Endothelial cell of umbilical vein (primary cell): ENCODE measurements at regions not wholly inside any gene's neighbourhood (a gene's known extent, or its start where the extent isn't known, plus 50 kb on each side); places are given as distances from the start of the nearest gene placed in this dataset.

ENCODE experiments used
- CTCF ChIP-seq, 2 donors: IDR thresholded peaks; 1 replicate in 1 of 2; 2 replicates in 1 of 2; pipeline ENCODE4 v1.5.1; 2011; ENCODE audit warnings: low read length in 2 of 2, mild to moderate bottlenecking in 2 of 2, moderate library complexity in 2 of 2, control low read depth in 1 of 2, inconsistent platforms in 1 of 2, low read depth in 1 of 2; ENCODE audit not compliant: insufficient read depth in 1 of 2; ENCODE audit errors: extremely low read depth in 1 of 2
- EZH2 ChIP-seq: IDR thresholded peaks from 2 replicates; pipeline ENCODE4 v1.6.1; 2012; ENCODE audit warnings: borderline replicate concordance, low read depth, mild to moderate bottlenecking, moderate library complexity, low read length, inconsistent platforms; ENCODE audit not compliant: severe bottlenecking
- FOS ChIP-seq: IDR thresholded peaks from 2 replicates; pipeline ENCODE4 v1.6.1; 2011; ENCODE audit warnings: mild to moderate bottlenecking, low read length, moderate library complexity, borderline replicate concordance; ENCODE audit not compliant: insufficient read depth
- GATA2 ChIP-seq: IDR thresholded peaks from 2 replicates; pipeline ENCODE4 v1.7.0; 2011; ENCODE audit warnings: low read depth, mild to moderate bottlenecking, moderate library complexity, mixed read lengths, low read length; ENCODE audit not compliant: insufficient read length, insufficient read depth
- JUN ChIP-seq: IDR thresholded peaks from 2 replicates; pipeline ENCODE4 v1.6.1; 2011; ENCODE audit warnings: borderline replicate concordance, low read depth; ENCODE audit not compliant: insufficient read length, insufficient read depth
- MAX ChIP-seq: IDR thresholded peaks from 2 replicates; pipeline ENCODE4 v1.6.1; 2011; ENCODE audit not compliant: insufficient read depth, insufficient read length
- POLR2A ChIP-seq: IDR thresholded peaks from 2 replicates; pipeline ENCODE4 v1.6.1; 2012; ENCODE audit warnings: low read depth, mild to moderate bottlenecking, control low read depth, low read length
- POLR2AphosphoS5 ChIP-seq: IDR thresholded peaks from 2 replicates; pipeline ENCODE4 v1.6.1; 2012; ENCODE audit warnings: low read depth, mild to moderate bottlenecking, control low read depth, low read length, moderate library complexity; ENCODE audit not compliant: insufficient read depth

GRCh38 chr15:62278534-62278933, 113.4 kb upstream of the C2CD4B start:
- TF ChIP-seq CTCF (IDR thresholded peaks at IDR 0.05; ENCODE audit: extremely low read depth in 1 of 2, insufficient read depth in 1 of 2, low read depth in 1 of 2, low read length in 2 of 2): no peak
- no peak for TF ChIP-seq POLR2A
- no peak for TF ChIP-seq POLR2AphosphoS5
- no peak for TF ChIP-seq EZH2
- no peak for TF ChIP-seq JUN
- no peak for TF ChIP-seq FOS
- TF ChIP-seq GATA2: no peak
- no peak for TF ChIP-seq MAX
